Endothelial cell of umbilical vein (primary cell): ENCODE measurements at regions not wholly inside any gene's neighbourhood (a gene's known extent, or its start where the extent isn't known, plus 50 kb on each side); places are given as distances from the start of the nearest gene placed in this dataset.

Experiments used
- BruUV-seq: library from RNA; stranded (reverse); fragments of 400-500 nt; replicated peaks from 2 replicates; lab custom pipeline; 2021; lab: Mats Ljungman, UMichigan
- CTCF ChIA-PET: fragments of 300-600, 350-600 bp; sonication (Branson Sonifier 250); formaldehyde crosslinking; loops from one replicate; lab custom pipeline; 2021; ENCODE audit warnings: antibody characterized with exemption, inconsistent platforms; lab: Charles Lee
- POLR2A ChIA-PET: fragments of 300-600, 350-600 bp; sonication (Branson Sonifier 250); formaldehyde crosslinking; loops from one replicate; lab custom pipeline; 2021; ENCODE audit warnings: antibody characterized with exemption, inconsistent platforms; lab: Charles Lee
- DNase-seq: peaks from one replicate; pipeline ENCODE4 v3.0.0-alpha.2; 2011; ENCODE audit warnings: low read depth, low spot score
- FAIRE-seq: peaks from 2 replicates; lab custom pipeline; 2011; peaks lifted over from hg19 to GRCh38; lab: Jason Lieb, UNC
- H2AFZ ChIP-seq: 2 replicates; pipeline ENCODE4 v1.6.0; 2012; ENCODE audit warnings: low read depth, low read length, control low read depth, inconsistent platforms
- H3K27ac ChIP-seq: 2 replicates; pipeline ENCODE4 v1.5.1; 2011; ENCODE audit warnings: low read depth, mild to moderate bottlenecking, control low read depth, low read length, moderate library complexity; ENCODE audit not compliant: insufficient read depth
- H3K27me3 ChIP-seq, 2 experiments: 2 replicates each; pipeline versions ENCODE4 v1.6.0 to v1.6.1; 2011; ENCODE audit warnings: low read length in 2 of 2, mixed read lengths in 1 of 2; ENCODE audit not compliant: control insufficient read depth in 2 of 2, insufficient read depth in 2 of 2
- H3K36me3 ChIP-seq, 2 experiments: 2 replicates in 1 of 2; 3 replicates in 1 of 2; pipeline ENCODE4 v1.5.1; 2011; ENCODE audit warnings: low read length in 2 of 2, mild to moderate bottlenecking in 1 of 2, moderate library complexity in 1 of 2; ENCODE audit not compliant: control insufficient read depth in 2 of 2, insufficient read depth in 2 of 2; ENCODE audit errors: extremely low read depth in 1 of 2
- H3K4me1 ChIP-seq: 3 replicates; pipeline ENCODE4 v1.5.1; 2011; ENCODE audit warnings: mild to moderate bottlenecking, low read length; ENCODE audit not compliant: control insufficient read depth, insufficient read depth; ENCODE audit errors: extremely low read depth
- H3K4me2 ChIP-seq: 2 replicates; pipeline ENCODE4 v1.6.1; 2011; ENCODE audit warnings: low read length, control low read depth, mixed read lengths; ENCODE audit not compliant: insufficient read depth
- H3K4me3 ChIP-seq, 3 experiments: fragments of 200-600 bp in 1 of 3; sonication (generic), shearing (Covaris generic) in 1 of 3; replicated peaks in 1 of 3; 2 replicates each; pipeline ENCODE4 v1.5.1; 2011 to 2016; ENCODE audit warnings: control low read depth in 3 of 3, low read length in 3 of 3, mild to moderate bottlenecking in 2 of 3, inconsistent platforms in 1 of 3, low read depth in 1 of 3, moderate library complexity in 1 of 3; ENCODE audit not compliant: insufficient read depth in 1 of 3
- H3K79me2 ChIP-seq: 2 replicates; pipeline ENCODE4 v1.6.0; 2012; ENCODE audit warnings: low read length, inconsistent platforms; ENCODE audit not compliant: control insufficient read depth, insufficient read depth
- H3K9ac ChIP-seq: replicated peaks from 2 replicates; pipeline ENCODE3; 2011; ENCODE audit warnings: low read length, control low read depth; ENCODE audit not compliant: insufficient read depth; ENCODE audit errors: extremely low read depth
- H3K9me1 ChIP-seq: replicated peaks from 3 replicates; pipeline ENCODE4 v1.6.0; 2011; ENCODE audit warnings: mild to moderate bottlenecking, low read length; ENCODE audit not compliant: control insufficient read depth, insufficient read depth; ENCODE audit errors: extremely low read depth
- H3K9me3 ChIP-seq: replicated peaks from 2 replicates; pipeline ENCODE4 v1.5.1; 2012; ENCODE audit warnings: low read length, inconsistent platforms; ENCODE audit not compliant: control insufficient read depth, insufficient read depth
- H4K20me1 ChIP-seq: replicated peaks from 2 replicates; pipeline ENCODE3; 2011; ENCODE audit warnings: mild to moderate bottlenecking, low read length; ENCODE audit not compliant: control insufficient read depth, insufficient read depth; ENCODE audit errors: extremely low read depth
- CTCF ChIP-seq, 2 donors: IDR thresholded peaks; 1 replicate in 1 of 2; 2 replicates in 1 of 2; pipeline ENCODE4 v1.5.1; 2011; ENCODE audit warnings: low read length in 2 of 2, mild to moderate bottlenecking in 2 of 2, moderate library complexity in 2 of 2, control low read depth in 1 of 2, inconsistent platforms in 1 of 2, low read depth in 1 of 2; ENCODE audit not compliant: insufficient read depth in 1 of 2; ENCODE audit errors: extremely low read depth in 1 of 2
- EZH2 ChIP-seq: IDR thresholded peaks from 2 replicates; pipeline ENCODE4 v1.6.1; 2012; ENCODE audit warnings: borderline replicate concordance, low read depth, mild to moderate bottlenecking, moderate library complexity, low read length, inconsistent platforms; ENCODE audit not compliant: severe bottlenecking
- FOS ChIP-seq: IDR thresholded peaks from 2 replicates; pipeline ENCODE4 v1.6.1; 2011; ENCODE audit warnings: mild to moderate bottlenecking, low read length, moderate library complexity, borderline replicate concordance; ENCODE audit not compliant: insufficient read depth
- GATA2 ChIP-seq: IDR thresholded peaks from 2 replicates; pipeline ENCODE4 v1.7.0; 2011; ENCODE audit warnings: low read depth, mild to moderate bottlenecking, moderate library complexity, mixed read lengths, low read length; ENCODE audit not compliant: insufficient read length, insufficient read depth
- JUN ChIP-seq: IDR thresholded peaks from 2 replicates; pipeline ENCODE4 v1.6.1; 2011; ENCODE audit warnings: borderline replicate concordance, low read depth; ENCODE audit not compliant: insufficient read length, insufficient read depth
- MAX ChIP-seq: IDR thresholded peaks from 2 replicates; pipeline ENCODE4 v1.6.1; 2011; ENCODE audit not compliant: insufficient read depth, insufficient read length
- MYC ChIP-seq: IDR thresholded peaks from one replicate; pipeline ENCODE4 v1.6.1; 2011; ENCODE audit warnings: mild to moderate bottlenecking, low read depth, low read length
- POLR2A ChIP-seq: IDR thresholded peaks from 2 replicates; pipeline ENCODE4 v1.6.1; 2012; ENCODE audit warnings: low read depth, mild to moderate bottlenecking, control low read depth, low read length
- POLR2AphosphoS5 ChIP-seq: IDR thresholded peaks from 2 replicates; pipeline ENCODE4 v1.6.1; 2012; ENCODE audit warnings: low read depth, mild to moderate bottlenecking, control low read depth, low read length, moderate library complexity; ENCODE audit not compliant: insufficient read depth
- dilution Hi-C: fragments of 300-500 bp; cut with MboI; formaldehyde crosslinking; loops from one replicate; pipeline ENCODE4 v1.15.0; 2019; ENCODE audit warnings: low sequenced_read_pairs; ENCODE audit not compliant: extremely low pct_ligation_motif_present
- intact Hi-C: fragments of 100-400 bp; cut with micrococcal nuclease; formaldehyde crosslinking; loops from one replicate; pipeline ENCODE4 v1.10.0; 2022

GRCh38 chr6:126145351-126145750 lies 159.0 kb downstream of the TRMT11 start:
- ChIA-PET CTCF (no interaction called here), POLR2A (no interaction called here)
- Histone ChIP-seq H3K9ac (no peak overlapping the region), H3K4me2 (no peak overlapping the region), H3K36me3 (no peaks in the 10 kb centered on the region), H3K27ac (no peak overlapping the region), H3K4me1 (no peaks in the 10 kb centered on the region), H3K27me3 (no peaks in the 10 kb centered on the region), H2AFZ (no peak overlapping the region), H4K20me1 (no peaks in the 10 kb centered on the region), H3K9me3 (no peaks in the 10 kb centered on the region), H3K4me3 (no peak overlapping the region), H3K79me2 (no peaks in the 10 kb centered on the region), H3K9me1 (no peaks in the 10 kb centered on the region)
- DNase-seq, result no peak
- dilution Hi-C loops, result no loop called here
- TF ChIP-seq FOS, result no peak
- no TSS peak for BruUV-seq
- FAIRE-seq, result no peak
- intact Hi-C loops, result no loop called here

- H4K20me1 ChIP-seq, result no peaks in the 10 kb centered on the region
- H3K9me3 ChIP-seq, result no peaks in the 10 kb centered on the region
- no peaks in the 10 kb centered on the region for H3K27me3 ChIP-seq
- no peaks in the 10 kb centered on the region for H3K79me2 ChIP-seq
- DNase-seq (no peak), FAIRE-seq (no peak)
- intact Hi-C loops, result no loop called here
- H3K4me2 ChIP-seq, result no peak overlapping the region
- POLR2A ChIA-PET, result no interaction called here
- no TSS peak for BruUV-seq
- H2AFZ ChIP-seq, result no peak overlapping the region
- dilution Hi-C loops, result no loop called here
- H3K9me1 ChIP-seq, result no peaks in the 10 kb centered on the region
- H3K9ac ChIP-seq, result no peak overlapping the region
- no peak overlapping the region for H3K27ac ChIP-seq
- CTCF ChIA-PET, result interaction anchor here (0.8 kb wide), 1 partner anchor 11 kb away, joined by 3 read pairs; no protein-coding TSS in a partner anchor
- H3K36me3 ChIP-seq, result no peaks in the 10 kb centered on the region
- no peak for TF ChIP-seq CTCF (IDR thresholded peaks at IDR 0.05; ENCODE audit: extremely low read depth in 1 of 2, insufficient read depth in 1 of 2, low read depth in 1 of 2, low read length in 2 of 2)
- TF ChIP-seq POLR2AphosphoS5, result no peak
- TF ChIP-seq EZH2, result no peak
- no peak for TF ChIP-seq JUN
- TF ChIP-seq MAX, result no peak
- no peak for TF ChIP-seq MYC
- no peak for TF ChIP-seq GATA2
- TF ChIP-seq FOS, result no peak
- TF ChIP-seq POLR2A, result no peak
- no peak overlapping the region for H3K4me3 ChIP-seq
- no peaks in the 10 kb centered on the region for H3K4me1 ChIP-seq
These were observed 161.0 kb downstream of the TRMT11 start for GRCh38 chr6:126147291-126147815.
